ENCODE measurements at regions not wholly inside any gene's neighbourhood (a gene's known extent, or its start where the extent isn't known, plus 50 kb on each side); places are given as distances from the start of the nearest gene placed in this dataset.

DNA sequence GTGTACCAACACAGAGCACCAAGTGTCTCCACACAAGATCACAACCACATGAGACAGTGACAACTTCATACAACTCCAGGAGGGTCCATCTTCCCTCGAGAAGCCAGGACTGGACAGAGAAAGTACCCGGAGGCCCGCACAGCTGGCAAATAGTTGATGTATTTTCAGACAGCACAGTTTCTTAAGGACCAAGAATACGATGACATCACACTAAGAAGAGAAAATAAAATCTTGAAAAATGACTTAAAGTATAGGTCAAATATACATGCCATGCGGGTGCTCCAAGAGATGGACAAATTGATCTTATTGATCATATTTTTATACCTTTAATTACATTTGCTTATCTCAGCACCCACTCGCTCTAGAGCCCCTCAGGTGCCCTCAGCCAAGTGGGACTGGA lies 145.5 kb downstream of the RNASET2 start:
- Histone ChIP-seq H3K9me3 (peaks cover 19% of the 10 kb centered on the region), H3K4me1 (ENCODE audit: low read depth) (no peaks in the 10 kb centered on the region), H3K4me3 (no peak overlapping the region), H3K36me3 (ENCODE audit: low read depth) (no peaks in the 10 kb centered on the region)
- intact Hi-C loops (cut with DNase I, micrococcal nuclease), result no loop called here
- TF ChIP-seq CTCF (IDR thresholded peaks at IDR 0.05), result no peak
- DNase-seq (no peak), ATAC-seq (no peak)

DNA sequence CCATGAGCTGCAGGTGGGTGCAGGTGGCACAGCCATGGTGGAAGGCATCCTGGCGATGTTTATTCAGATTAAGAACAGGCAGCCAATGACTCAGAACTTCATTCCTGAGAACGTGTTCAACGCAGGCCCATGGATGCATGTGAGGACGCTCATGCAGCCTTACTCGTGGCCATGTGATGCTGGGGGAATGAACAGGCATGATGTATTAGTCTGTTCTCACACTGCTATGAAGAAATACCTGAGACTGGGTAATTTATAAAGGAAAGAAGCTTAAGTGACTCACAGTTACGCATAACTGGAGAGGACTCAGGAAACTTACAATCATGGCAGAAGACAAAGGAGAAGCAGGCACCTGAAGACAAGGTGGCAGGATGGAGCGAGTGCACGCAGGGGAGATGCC lies 146.6 kb downstream of the RNASET2 start:
- no peak for TF ChIP-seq CTCF (IDR thresholded peaks at IDR 0.05)

GRCh38 chr6:166806962-166807757 lies 149.2 kb downstream of the RNASET2 start:
- no peak for TF ChIP-seq CTCF (IDR thresholded peaks at IDR 0.05)
- Histone ChIP-seq H3K36me3 (ENCODE audit: low read depth) (no peaks in the 10 kb centered on the region), H3K9me3 (peaks cover 26% of the 10 kb centered on the region), H3K4me1 (ENCODE audit: low read depth) (no peaks in the 10 kb centered on the region), H3K4me3 (no peak overlapping the region)
- intact Hi-C loops (cut with DNase I, micrococcal nuclease), result no loop called here
- ATAC-seq, result no peak
- DNase-seq, result no peak

More for the DNA sequence above, 146.6 kb downstream of the RNASET2 start:
- Histone ChIP-seq H3K4me1 (ENCODE audit: low read depth) (no peaks in the 10 kb centered on the region), H3K36me3 (ENCODE audit: low read depth) (no peaks in the 10 kb centered on the region), H3K9me3 (peaks cover 26% of the 10 kb centered on the region), H3K4me3 (no peak overlapping the region)
- intact Hi-C loops (cut with DNase I, micrococcal nuclease), result no loop called here
- DNase-seq, result no peak
- ATAC-seq, result no peak

DNA sequence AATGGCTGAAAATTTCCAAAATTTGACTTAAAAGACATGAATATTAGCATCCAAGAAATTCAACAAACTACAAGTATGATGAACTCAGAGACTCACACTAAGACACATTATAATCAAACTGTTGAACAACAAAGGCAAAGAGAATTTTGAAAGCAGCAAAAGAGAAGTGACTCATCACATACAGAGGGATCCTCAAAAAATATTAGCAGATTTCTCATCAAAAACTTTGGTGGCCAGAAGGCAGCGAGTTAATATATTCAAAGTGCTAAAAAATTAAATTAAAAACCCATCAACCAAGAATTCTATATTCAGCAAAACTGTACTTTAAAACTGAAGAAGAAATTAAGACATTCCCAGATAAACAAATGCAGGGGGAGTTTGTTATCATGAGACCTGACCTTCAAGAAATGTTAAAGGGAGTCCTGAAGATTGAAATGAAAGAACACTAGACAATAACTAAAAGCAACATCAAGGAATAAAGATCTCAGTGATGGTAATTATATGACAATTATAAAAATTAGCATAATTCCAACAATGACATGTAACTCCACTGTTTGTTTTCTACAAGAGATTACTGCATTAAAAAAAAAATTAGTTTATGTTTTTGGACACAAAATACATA lies 150.0 kb downstream of the RNASET2 start:
- TF ChIP-seq CTCF (IDR thresholded peaks at IDR 0.05), result no peak
- no peak for DNase-seq
- no peaks in the 10 kb centered on the region for H3K36me3 ChIP-seq (ENCODE audit: low read depth)
- ATAC-seq, result no peak
- intact Hi-C loops (cut with DNase I, micrococcal nuclease), result no loop called here
- H3K4me1 ChIP-seq (ENCODE audit: low read depth), result no peaks in the 10 kb centered on the region
- no peak overlapping the region for H3K4me3 ChIP-seq
- peaks cover 26% of the 10 kb centered on the region for H3K9me3 ChIP-seq

DNA sequence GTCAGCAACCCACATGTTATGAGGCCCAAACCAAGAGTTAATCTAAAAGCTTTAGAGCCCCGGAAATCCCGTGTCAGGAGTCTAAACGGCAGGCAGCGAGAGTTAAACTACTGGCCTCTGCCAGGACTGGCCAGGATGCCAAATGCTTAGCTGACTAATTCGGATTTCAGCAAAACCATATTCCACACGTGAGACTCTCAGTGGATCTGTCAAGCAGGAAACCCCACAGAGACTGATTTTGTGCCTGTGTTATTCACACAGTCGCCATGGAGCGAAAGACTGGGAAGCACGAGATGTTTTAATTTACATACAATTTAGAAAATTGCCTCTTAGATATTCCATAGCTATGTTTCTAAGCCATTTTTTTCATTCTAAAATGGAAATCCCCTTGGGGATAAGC lies 152.9 kb downstream of the RNASET2 start:
- Histone ChIP-seq H3K9me3 (peaks cover 26% of the 10 kb centered on the region), H3K4me1 (ENCODE audit: low read depth) (no peaks in the 10 kb centered on the region), H3K4me3 (no peak overlapping the region), H3K36me3 (ENCODE audit: low read depth) (no peaks in the 10 kb centered on the region)
- intact Hi-C loops (cut with DNase I, micrococcal nuclease), result no loop called here
- DNase-seq (no peak), ATAC-seq (no peak)
- TF ChIP-seq CTCF (IDR thresholded peaks at IDR 0.05), result no peak
